ENCODE measurements at regions not wholly inside any gene's neighbourhood (a gene's known extent, or its start where the extent isn't known, plus 50 kb on each side); places are given as distances from the start of the nearest gene placed in this dataset.

DNA sequence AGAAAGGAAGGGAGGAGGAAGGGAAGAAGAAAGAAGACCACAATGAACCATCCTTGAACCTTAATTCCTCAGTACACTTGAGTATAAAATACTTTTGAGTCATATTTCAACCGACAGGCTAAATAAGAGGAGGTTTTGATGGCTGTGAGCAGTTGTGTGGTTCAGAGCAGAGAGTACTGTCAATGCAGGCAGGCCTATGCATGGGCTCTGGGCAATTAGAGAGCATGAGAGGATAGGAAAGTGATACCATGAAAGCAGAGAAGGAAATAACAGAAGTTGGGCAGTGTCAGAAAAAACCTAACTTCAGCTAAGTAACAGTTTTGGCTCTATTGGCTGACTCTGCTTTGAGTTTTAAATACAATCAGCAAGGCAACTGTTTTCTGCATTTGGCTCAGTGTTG, 123.6 kb upstream of the STK17B start:
- TF ChIP-seq, protein P1, sequence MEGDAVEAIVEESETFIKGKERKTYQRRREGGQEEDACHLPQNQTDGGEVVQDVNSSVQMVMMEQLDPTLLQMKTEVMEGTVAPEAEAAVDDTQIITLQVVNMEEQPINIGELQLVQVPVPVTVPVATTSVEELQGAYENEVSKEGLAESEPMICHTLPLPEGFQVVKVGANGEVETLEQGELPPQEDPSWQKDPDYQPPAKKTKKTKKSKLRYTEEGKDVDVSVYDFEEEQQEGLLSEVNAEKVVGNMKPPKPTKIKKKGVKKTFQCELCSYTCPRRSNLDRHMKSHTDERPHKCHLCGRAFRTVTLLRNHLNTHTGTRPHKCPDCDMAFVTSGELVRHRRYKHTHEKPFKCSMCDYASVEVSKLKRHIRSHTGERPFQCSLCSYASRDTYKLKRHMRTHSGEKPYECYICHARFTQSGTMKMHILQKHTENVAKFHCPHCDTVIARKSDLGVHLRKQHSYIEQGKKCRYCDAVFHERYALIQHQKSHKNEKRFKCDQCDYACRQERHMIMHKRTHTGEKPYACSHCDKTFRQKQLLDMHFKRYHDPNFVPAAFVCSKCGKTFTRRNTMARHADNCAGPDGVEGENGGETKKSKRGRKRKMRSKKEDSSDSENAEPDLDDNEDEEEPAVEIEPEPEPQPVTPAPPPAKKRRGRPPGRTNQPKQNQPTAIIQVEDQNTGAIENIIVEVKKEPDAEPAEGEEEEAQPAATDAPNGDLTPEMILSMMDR (IDR thresholded peaks at IDR 0.05), result no peak
- TF ChIP-seq POLR2A (IDR thresholded peaks at IDR 0.05), result no peak
